Duodenal mucosa (tissue), 2 donors: ENCODE measurements at regions not wholly inside any gene's neighbourhood (a gene's known extent, or its start where the extent isn't known, plus 50 kb on each side); places are given as distances from the start of the nearest gene placed in this dataset.

ENCODE experiments used
- H3K27ac ChIP-seq: one replicate; pipeline ENCODE4 v1.7.0; 2013; ENCODE audit warnings: low read depth, low read length
- H3K27me3 ChIP-seq, 2 donors: one replicate each; pipeline ENCODE4 v1.7.0; 2013; ENCODE audit warnings: low read length in 2 of 2, control low read depth in 1 of 2; ENCODE audit not compliant: insufficient read depth in 2 of 2, control insufficient read depth in 1 of 2
- H3K36me3 ChIP-seq, 2 donors: one replicate each; pipeline ENCODE4 v1.7.0; 2013; ENCODE audit warnings: low read length in 2 of 2, control low read depth in 1 of 2; ENCODE audit not compliant: insufficient read depth in 2 of 2, control insufficient read depth in 1 of 2
- H3K4me1 ChIP-seq, 2 donors: one replicate each; pipeline ENCODE4 v1.7.0; 2013; ENCODE audit warnings: low read length in 2 of 2, control low read depth in 1 of 2; ENCODE audit not compliant: insufficient read depth in 2 of 2, control insufficient read depth in 1 of 2
- H3K4me3 ChIP-seq, 2 donors: one replicate each; pipeline ENCODE4 v1.7.0; 2013; ENCODE audit warnings: low read length in 2 of 2, low read depth in 1 of 2
- H3K9ac ChIP-seq, 2 donors: one replicate each; pipeline ENCODE4 v1.7.0; 2013; ENCODE audit warnings: low read length in 2 of 2, low read depth in 1 of 2
- H3K9me3 ChIP-seq, 2 donors: one replicate each; pipeline ENCODE4 v1.7.0; 2013; ENCODE audit warnings: low read length in 2 of 2, control low read depth in 1 of 2; ENCODE audit not compliant: control insufficient read depth in 1 of 2

- Histone ChIP-seq H3K4me1 (peaks cover 5 to 11% of the 10 kb centered on the region in 2 donors), H3K4me3 (no peak overlapping the region), H3K36me3 (no peaks in the 10 kb centered on the region), H3K27ac (no peak overlapping the region), H3K9me3 (no peaks in the 10 kb centered on the region), H3K27me3 (no peaks in the 10 kb centered on the region), H3K9ac (no peak overlapping the region)
Observed at GRCh38 chr11:116062490-116063171, 558.4 kb upstream of the CADM1 start.

GRCh38 chr11:116062129-116062489 lies 557.9 kb upstream of the CADM1 start:
- Histone ChIP-seq H3K27me3 (no peaks in the 10 kb centered on the region), H3K9ac (no peak overlapping the region), H3K36me3 (no peaks in the 10 kb centered on the region), H3K4me3 (no peak overlapping the region), H3K27ac (no peak overlapping the region), H3K9me3 (no peaks in the 10 kb centered on the region), H3K4me1 (peaks cover 5 to 11% of the 10 kb centered on the region in 2 donors)

- Histone ChIP-seq H3K27me3 (no peaks in the 10 kb centered on the region), H3K27ac (no peak overlapping the region), H3K4me3 (no peak overlapping the region), H3K9ac (no peak overlapping the region), H3K4me1 (peaks cover 5 to 11% of the 10 kb centered on the region in 2 donors), H3K9me3 (no peaks in the 10 kb centered on the region), H3K36me3 (no peaks in the 10 kb centered on the region)
Observed at GRCh38 chr11:116061322-116061721, 557.1 kb upstream of the CADM1 start.

DNA sequence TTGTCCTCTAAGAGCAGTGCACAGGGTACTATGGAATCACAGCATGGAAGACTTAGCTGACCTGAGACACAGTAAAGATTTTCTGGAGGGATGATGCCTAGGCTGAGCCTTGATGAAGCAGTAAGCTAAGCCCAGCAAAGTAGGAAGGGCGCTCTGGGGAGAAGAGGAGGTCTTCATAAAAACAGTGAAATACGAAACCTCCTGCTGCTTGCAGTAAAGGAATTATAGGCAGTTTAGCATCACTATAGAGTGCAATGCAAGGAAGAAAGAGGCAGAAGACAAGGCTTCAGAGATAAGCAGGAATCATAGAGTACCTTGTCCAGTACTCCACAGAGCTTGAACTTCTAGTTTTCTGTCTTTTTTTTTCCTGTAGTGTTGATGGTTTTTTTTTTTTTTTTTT lies 555.7 kb upstream of the CADM1 start:
- H3K27me3 ChIP-seq, result peaks cover 0 to 3% of the 10 kb centered on the region in 2 donors
- no peaks in the 10 kb centered on the region for H3K36me3 ChIP-seq
- no peak overlapping the region for H3K9ac ChIP-seq
- peaks cover 5 to 11% of the 10 kb centered on the region in 2 donors for H3K4me1 ChIP-seq
- H3K9me3 ChIP-seq, result no peaks in the 10 kb centered on the region
- no peak overlapping the region for H3K4me3 ChIP-seq
- no peak overlapping the region for H3K27ac ChIP-seq

- no peak overlapping the region for H3K27ac ChIP-seq
- H3K4me1 ChIP-seq, result no peaks in the 10 kb centered on the region
- H3K27me3 ChIP-seq, result peaks cover 2 to 3% of the 10 kb centered on the region in 2 donors
- no peak overlapping the region for H3K4me3 ChIP-seq
- H3K9ac ChIP-seq, result no peak overlapping the region
- no peaks in the 10 kb centered on the region for H3K36me3 ChIP-seq
- H3K9me3 ChIP-seq, result no peaks in the 10 kb centered on the region
Observed at GRCh38 chr11:116057000-116057399, 552.8 kb upstream of the CADM1 start.

GRCh38 chr11:116055064-116055463 lies 550.8 kb upstream of the CADM1 start:
- Histone ChIP-seq H3K27ac (no peak overlapping the region), H3K4me1 (no peaks in the 10 kb centered on the region), H3K4me3 (no peak overlapping the region), H3K9ac (no peak overlapping the region), H3K9me3 (no peaks in the 10 kb centered on the region), H3K27me3 (peaks cover 2 to 3% of the 10 kb centered on the region in 2 donors), H3K36me3 (no peaks in the 10 kb centered on the region)

DNA sequence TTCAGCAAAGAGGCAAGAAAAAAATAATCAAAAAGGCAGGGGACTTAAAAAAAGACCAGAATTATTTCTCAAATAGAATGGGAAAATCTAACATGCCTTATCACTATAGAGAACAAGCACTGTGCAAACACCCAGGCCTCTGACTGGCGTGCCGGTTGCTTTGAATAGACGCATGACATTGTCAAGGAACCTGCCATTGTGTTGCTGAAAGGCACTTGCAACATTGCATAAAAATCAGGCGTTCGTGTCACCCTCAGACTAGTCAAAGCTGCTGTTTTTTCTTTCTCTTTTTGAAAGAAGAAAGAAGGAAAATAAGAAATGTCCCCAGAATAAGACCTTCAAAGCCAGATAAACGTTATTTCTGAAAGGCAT lies 549.3 kb upstream of the CADM1 start:
- Histone ChIP-seq H3K4me1 (no peaks in the 10 kb centered on the region), H3K9ac (no peak overlapping the region), H3K36me3 (no peaks in the 10 kb centered on the region), H3K4me3 (no peak overlapping the region), H3K27ac (no peak overlapping the region), H3K9me3 (no peaks in the 10 kb centered on the region), H3K27me3 (peaks cover 2 to 3% of the 10 kb centered on the region in 2 donors)

DNA sequence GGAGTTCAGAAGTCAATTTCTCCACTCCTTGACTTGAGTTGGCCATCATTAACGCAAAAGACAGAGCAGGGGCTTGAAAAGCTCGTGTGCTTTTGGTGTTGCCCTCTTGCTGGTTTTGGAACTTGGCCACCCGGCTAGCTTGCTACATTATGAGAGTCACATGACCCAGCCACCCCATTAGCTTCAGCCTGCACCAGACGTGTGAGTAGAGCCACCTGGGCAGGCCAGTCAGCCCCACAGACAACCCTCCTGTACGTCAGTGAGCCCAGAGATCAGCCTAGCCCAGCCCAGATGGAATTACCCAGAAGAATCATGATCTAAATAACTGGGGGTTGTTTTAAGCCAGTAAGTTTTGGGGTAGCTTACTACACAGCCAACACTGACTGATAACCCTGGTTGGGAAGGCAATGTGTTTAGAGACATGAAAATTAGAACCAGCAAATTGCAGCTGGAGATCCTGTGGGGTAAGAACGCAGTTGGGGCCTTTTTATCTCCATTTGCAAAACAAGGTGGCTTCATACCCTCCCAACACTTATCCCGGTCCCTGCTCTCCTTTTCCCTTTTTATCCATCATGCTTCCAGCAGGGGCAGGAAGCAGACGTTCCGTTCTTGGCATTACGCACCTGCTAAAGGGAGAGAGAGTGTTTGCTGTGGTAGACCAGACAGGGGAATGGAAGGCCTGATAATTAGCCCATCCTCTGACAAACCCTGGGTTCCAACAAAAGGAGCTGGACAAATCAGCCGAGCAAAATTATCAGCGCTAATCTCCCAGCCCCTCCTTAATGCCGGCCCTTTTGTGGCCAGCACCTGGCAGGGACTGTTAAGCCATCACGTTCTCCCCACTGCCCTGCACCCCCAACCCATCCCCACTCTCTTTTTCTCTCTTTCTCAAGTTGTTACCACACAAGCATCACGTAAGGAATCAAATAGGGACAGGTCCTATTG lies 548.7 kb upstream of the CADM1 start:
- no peak overlapping the region for H3K27ac ChIP-seq
- H3K36me3 ChIP-seq, result no peaks in the 10 kb centered on the region
- no peaks in the 10 kb centered on the region for H3K4me1 ChIP-seq

GRCh38 chr11:116051494-116051893 lies 547.3 kb upstream of the CADM1 start:
- Histone ChIP-seq H3K4me1 (no peaks in the 10 kb centered on the region), H3K9ac (no peak overlapping the region), H3K36me3 (no peaks in the 10 kb centered on the region), H3K27me3 (peaks cover 2 to 3% of the 10 kb centered on the region in 2 donors), H3K4me3 (no peak overlapping the region), H3K27ac (no peak overlapping the region), H3K9me3 (no peaks in the 10 kb centered on the region)

More for the DNA sequence above, 548.7 kb upstream of the CADM1 start:
- H3K4me3 ChIP-seq, result no peak overlapping the region
- no peaks in the 10 kb centered on the region for H3K9me3 ChIP-seq
- H3K9ac ChIP-seq, result no peak overlapping the region
- H3K27me3 ChIP-seq, result peaks cover 2 to 3% of the 10 kb centered on the region in 2 donors

DNA sequence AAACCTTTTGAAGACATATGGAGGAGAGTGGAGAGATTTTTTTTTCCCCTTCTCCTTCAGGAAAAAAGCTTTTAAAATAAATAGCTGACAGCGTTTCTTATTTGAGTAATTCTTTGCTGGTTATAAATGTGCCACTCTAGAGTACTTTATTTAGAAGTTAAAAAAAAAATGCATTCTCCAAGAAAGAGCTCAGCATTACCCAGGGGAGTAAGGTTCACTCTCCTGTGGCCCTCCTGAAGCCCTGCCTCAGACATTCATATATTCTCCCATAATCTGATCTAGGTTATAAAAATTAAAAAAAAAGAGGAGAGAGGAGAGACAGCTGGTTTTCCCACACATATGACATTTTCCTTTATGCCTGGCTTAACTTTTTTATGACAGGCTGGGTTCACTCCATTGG lies 545.2 kb upstream of the CADM1 start:
- H3K9me3 ChIP-seq, result no peaks in the 10 kb centered on the region
- H3K27me3 ChIP-seq, result peaks cover 0 to 2% of the 10 kb centered on the region in 2 donors
- no peaks in the 10 kb centered on the region for H3K4me1 ChIP-seq
- no peaks in the 10 kb centered on the region for H3K36me3 ChIP-seq
- no peak overlapping the region for H3K9ac ChIP-seq
- no peak overlapping the region for H3K27ac ChIP-seq
- no peak overlapping the region for H3K4me3 ChIP-seq
